Keratinocyte (primary cell): ENCODE measurements at regions not wholly inside any gene's neighbourhood (a gene's known extent, or its start where the extent isn't known, plus 50 kb on each side); places are given as distances from the start of the nearest gene placed in this dataset.

ENCODE experiments used
- DNase-seq: peaks from one replicate; pipeline ENCODE4 v3.0.0-alpha.2; 2011; ENCODE audit warnings: low read depth, missing footprints, low spot score
- FAIRE-seq: peaks from 2 replicates; lab custom pipeline; 2011; peaks lifted over from hg19 to GRCh38; lab: Jason Lieb, UNC
- H2AFZ ChIP-seq: 2 replicates; pipeline ENCODE4 v1.6.0; 2012; ENCODE audit warnings: low read length, control low read depth, inconsistent platforms; ENCODE audit not compliant: control insufficient read depth
- H3K27ac ChIP-seq: 2 replicates; pipeline ENCODE4 v1.5.1; 2011; ENCODE audit warnings: low read length; ENCODE audit not compliant: control insufficient read depth, insufficient read depth
- H3K27me3 ChIP-seq: 3 replicates; pipeline ENCODE4 v1.6.0; 2011; ENCODE audit warnings: low read length; ENCODE audit not compliant: control insufficient read depth, insufficient read depth; ENCODE audit errors: extremely low read depth
- H3K36me3 ChIP-seq, 2 experiments: 2 replicates in 1 of 2; 3 replicates in 1 of 2; pipeline ENCODE4 v1.5.1; 2011; ENCODE audit warnings: low read length in 2 of 2, mild to moderate bottlenecking in 1 of 2; ENCODE audit not compliant: control insufficient read depth in 2 of 2, insufficient read depth in 2 of 2; ENCODE audit errors: extremely low read depth in 1 of 2
- H3K4me1 ChIP-seq: 3 replicates; pipeline ENCODE4 v1.5.1; 2011; ENCODE audit warnings: low read length; ENCODE audit not compliant: control insufficient read depth, insufficient read depth; ENCODE audit errors: extremely low read depth
- H3K4me2 ChIP-seq: 3 replicates; pipeline ENCODE4 v1.6.0; 2011; ENCODE audit warnings: low read depth, low read length; ENCODE audit not compliant: control insufficient read depth, insufficient read depth; ENCODE audit errors: extremely low read depth
- H3K4me3 ChIP-seq, 3 experiments: fragments of 200-600 bp in 1 of 3; sonication (generic) in 1 of 3; 2 replicates in 2 of 3; 3 replicates in 1 of 3; pipeline ENCODE4 v1.5.1; 2011 to 2016; ENCODE audit warnings: low read length in 3 of 3, mild to moderate bottlenecking in 3 of 3, control low read depth in 2 of 3, inconsistent platforms in 1 of 3, low read depth in 1 of 3, mixed read lengths in 1 of 3, mixed run types in 1 of 3, moderate library complexity in 1 of 3; ENCODE audit not compliant: control insufficient read depth in 2 of 3, insufficient read depth in 2 of 3; ENCODE audit errors: extremely low read depth in 1 of 3
- H3K79me2 ChIP-seq: 2 replicates; pipeline ENCODE4 v1.6.0; 2012; ENCODE audit warnings: low read length; ENCODE audit not compliant: control insufficient read depth, insufficient read depth
- H3K9ac ChIP-seq: 3 replicates; pipeline ENCODE4 v1.6.0; 2011; ENCODE audit warnings: low read length; ENCODE audit not compliant: control insufficient read depth, insufficient read depth; ENCODE audit errors: extremely low read depth
- H3K9me1 ChIP-seq: 3 replicates; pipeline ENCODE4 v1.6.0; 2011; ENCODE audit warnings: low read length; ENCODE audit not compliant: control insufficient read depth, insufficient read depth; ENCODE audit errors: extremely low read depth
- H3K9me3 ChIP-seq: 2 replicates; pipeline ENCODE4 v1.5.1; 2012; ENCODE audit warnings: low read depth, low read length; ENCODE audit not compliant: control insufficient read depth
- H4K20me1 ChIP-seq: 3 replicates; pipeline ENCODE4 v1.6.0; 2011; ENCODE audit warnings: low read length; ENCODE audit not compliant: control insufficient read depth, insufficient read depth; ENCODE audit errors: extremely low read depth
- CTCF ChIP-seq, 3 experiments: IDR thresholded peaks in 1 of 3; conservative IDR thresholded peaks in 1 of 3; optimal IDR thresholded peaks in 1 of 3; 2 replicates in 2 of 3; 3 replicates in 1 of 3; pipeline versions ENCODE3 to v1.5.1; 2011; ENCODE audit warnings: low read length in 3 of 3, mild to moderate bottlenecking in 3 of 3, moderate library complexity in 2 of 3, control low read depth in 1 of 3, inconsistent platforms in 1 of 3; ENCODE audit not compliant: insufficient read depth in 2 of 3; ENCODE audit errors: extremely low read depth in 1 of 3
- EZH2 ChIP-seq: IDR thresholded peaks from one replicate; pipeline ENCODE4 v1.6.1; 2012; ENCODE audit warnings: inconsistent platforms, mild to moderate bottlenecking, low read length, moderate library complexity
- dilution Hi-C: fragments of 300-500 bp; cut with MboI; formaldehyde crosslinking; loops from one replicate; pipeline ENCODE4 v1.7.0; 2020; ENCODE audit warnings: low sequenced_read_pairs; ENCODE audit not compliant: extremely low pct_ligation_motif_present

GRCh38 chr9:82154573-82154972 is 166.0 kb downstream of the SPATA31D1 start:
- no peak overlapping the region for H3K9ac ChIP-seq
- H4K20me1 ChIP-seq = no peaks in the 10 kb centered on the region
- H3K79me2 ChIP-seq = no peaks in the 10 kb centered on the region
- H3K4me2 ChIP-seq = no peak overlapping the region
- dilution Hi-C loops = no loop called here
- H3K9me1 ChIP-seq = no peaks in the 10 kb centered on the region
- no peaks in the 10 kb centered on the region for H3K4me1 ChIP-seq
- no peak overlapping the region for H2AFZ ChIP-seq
- H3K9me3 ChIP-seq = no peaks in the 10 kb centered on the region
- no peak overlapping the region for H3K4me3 ChIP-seq
- DNase-seq (no peak), FAIRE-seq (no peak)
- TF ChIP-seq CTCF (optimal IDR thresholded peaks at IDR 0.05 in 1 of 3, IDR thresholded peaks at IDR 0.05 in 1 of 3, conservative IDR thresholded peaks at IDR 0.05 in 1 of 3; ENCODE audit: extremely low read depth in 1 of 3, insufficient read depth in 2 of 3, low read length in 3 of 3) (no peak), EZH2 (no peak)
- no peaks in the 10 kb centered on the region for H3K27me3 ChIP-seq
- no peaks in the 10 kb centered on the region for H3K36me3 ChIP-seq
- H3K27ac ChIP-seq = no peak overlapping the region

GRCh38 chr9:82161876-82162275 is 173.3 kb downstream of the SPATA31D1 start:
- H3K36me3 ChIP-seq = no peaks in the 10 kb centered on the region
- H3K9me3 ChIP-seq = no peaks in the 10 kb centered on the region
- no peak for FAIRE-seq
- no peak overlapping the region for H3K27ac ChIP-seq
- TF ChIP-seq EZH2 = no peak
- TF ChIP-seq CTCF (optimal IDR thresholded peaks at IDR 0.05 in 1 of 3, IDR thresholded peaks at IDR 0.05 in 1 of 3, conservative IDR thresholded peaks at IDR 0.05 in 1 of 3; ENCODE audit: extremely low read depth in 1 of 3, insufficient read depth in 2 of 3, low read length in 3 of 3) = no peak
- H3K9ac ChIP-seq = no peak overlapping the region
- no peaks in the 10 kb centered on the region for H4K20me1 ChIP-seq
- H2AFZ ChIP-seq = no peak overlapping the region
- no peak overlapping the region for H3K4me3 ChIP-seq
- H3K27me3 ChIP-seq = no peaks in the 10 kb centered on the region
- H3K4me2 ChIP-seq = no peak overlapping the region
- no peaks in the 10 kb centered on the region for H3K79me2 ChIP-seq
- no peaks in the 10 kb centered on the region for H3K9me1 ChIP-seq
- DNase-seq = no peak
- H3K4me1 ChIP-seq = no peaks in the 10 kb centered on the region
- dilution Hi-C loops = no loop called here
